Stimulated activated CD4-positive, alpha-beta T cell treated with anti-CD3 and anti-CD28 coated beads, Interleukin-12 subunit alpha, Interleukin-12 subunit beta, amount 100 ng/mL, for 48 hours (primary cell): ENCODE measurements at regions not wholly inside any gene's neighbourhood (a gene's known extent, or its start where the extent isn't known, plus 50 kb on each side); places are given as distances from the start of the nearest gene placed in this dataset.

Source experiments
- DNase-seq, 3 donors: peaks; one replicate each; pipeline ENCODE4 v3.0.0-alpha.2; 2020; ENCODE audit warnings: low read depth in 2 of 3, low spot score in 1 of 3

- no peak for DNase-seq
These were observed 488.3 kb downstream of the KDM4C start for GRCh38 chr9:7245976-7246580.

GRCh38 chr9:7243838-7244237 lies 486.1 kb downstream of the KDM4C start:
- DNase-seq = no peak

GRCh38 chr9:7242126-7242525 lies 484.4 kb downstream of the KDM4C start:
- no peak for DNase-seq

GRCh38 chr9:7241694-7242093 lies 483.9 kb downstream of the KDM4C start:
- DNase-seq = no peak

- DNase-seq = no peak
These were observed 483.0 kb downstream of the KDM4C start for GRCh38 chr9:7240569-7241311.

- DNase-seq = no peak
These were observed 481.9 kb downstream of the KDM4C start for GRCh38 chr9:7239708-7240107.

GRCh38 chr9:7238247-7238637 lies 480.5 kb downstream of the KDM4C start:
- DNase-seq = no peak

- DNase-seq = no peak
These were observed 479.9 kb downstream of the KDM4C start for GRCh38 chr9:7237473-7238246.

GRCh38 chr9:7236186-7236585 lies 478.4 kb downstream of the KDM4C start:
- DNase-seq = no peak

GRCh38 chr9:7234144-7234543 lies 476.4 kb downstream of the KDM4C start:
- peak; percentile 23 to 42 (median 32) for DNase-seq

GRCh38 chr9:7229571-7229970 lies 471.8 kb downstream of the KDM4C start:
- DNase-seq = no peak

- no peak for DNase-seq
These were observed 471.0 kb downstream of the KDM4C start for GRCh38 chr9:7228726-7229125.

- DNase-seq = no peak
These were observed 470.2 kb downstream of the KDM4C start for GRCh38 chr9:7227951-7228350.

- DNase-seq = no peak
These were observed 468.4 kb downstream of the KDM4C start for GRCh38 chr9:7226007-7226640.
